HFF-Myc (cell line): ENCODE measurements at regions not wholly inside any gene's neighbourhood (a gene's known extent, or its start where the extent isn't known, plus 50 kb on each side); places are given as distances from the start of the nearest gene placed in this dataset.

Experiments used
- DNase-seq: peaks from one replicate; pipeline ENCODE4 v3.0.0-alpha.2; 2011; ENCODE audit warnings: low read depth; ENCODE audit errors: extremely low read depth
- H3K4me3 ChIP-seq: replicated peaks from 2 replicates; pipeline ENCODE4 v1.5.1; 2011; ENCODE audit warnings: low read depth, mild to moderate bottlenecking, control low read depth, low read length
- CTCF ChIP-seq: IDR thresholded peaks from 2 replicates; pipeline ENCODE4 v1.5.1; 2012; ENCODE audit warnings: mild to moderate bottlenecking, low read depth, low read length, control low read depth; ENCODE audit errors: missing control alignments

- no peak for TF ChIP-seq CTCF
- DNase-seq, result no peak
Observed at GRCh38 chr1:193791746-193792145, 605.3 kb upstream of the B3GALT2 start.

GRCh38 chr1:193787061-193787460 lies 600.6 kb upstream of the B3GALT2 start:
- no peak for DNase-seq
- no peak for TF ChIP-seq CTCF
- no peak overlapping the region for H3K4me3 ChIP-seq

More at GRCh38 chr1:193791746-193792145, 605.3 kb upstream of the B3GALT2 start:
- no peak overlapping the region for H3K4me3 ChIP-seq

GRCh38 chr1:193785850-193786420 lies 599.5 kb upstream of the B3GALT2 start:
- H3K4me3 ChIP-seq, result no peak overlapping the region
- no peak for TF ChIP-seq CTCF
- DNase-seq, result no peak

GRCh38 chr1:193774536-193775323 lies 588.3 kb upstream of the B3GALT2 start:
- no peak overlapping the region for H3K4me3 ChIP-seq
- no peak for TF ChIP-seq CTCF
- DNase-seq, result no peak

GRCh38 chr1:193771596-193771995 lies 585.2 kb upstream of the B3GALT2 start:
- no peak overlapping the region for H3K4me3 ChIP-seq
- DNase-seq, result no peak
- no peak for TF ChIP-seq CTCF

GRCh38 chr1:193769651-193770050 lies 583.2 kb upstream of the B3GALT2 start:
- no peak overlapping the region for H3K4me3 ChIP-seq
- no peak for DNase-seq
- TF ChIP-seq CTCF, result no peak
